ENCODE measurements at regions not wholly inside any gene's neighbourhood (a gene's known extent, or its start where the extent isn't known, plus 50 kb on each side); places are given as distances from the start of the nearest gene placed in this dataset.

DNA sequence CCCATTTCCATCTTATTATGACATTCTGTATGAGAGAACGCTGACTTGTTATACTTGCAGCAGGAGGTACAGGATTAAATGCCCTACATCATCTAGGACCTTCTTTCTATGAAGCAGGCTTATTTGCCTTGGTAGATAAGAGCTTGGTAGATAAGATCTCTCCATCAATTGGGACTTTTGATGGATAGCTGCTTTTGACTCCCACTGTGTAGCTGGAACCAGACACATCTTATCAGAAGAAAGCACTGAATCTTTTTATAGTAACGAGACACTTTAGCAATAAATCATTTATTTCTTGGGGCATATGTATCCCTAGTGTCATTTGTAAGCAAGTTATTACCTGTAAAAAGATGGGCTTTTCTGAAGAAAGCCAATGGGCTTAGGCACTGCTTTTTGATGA, 613.9 kb downstream of the TECRL start:
- no peak for FAIRE-seq

DNA sequence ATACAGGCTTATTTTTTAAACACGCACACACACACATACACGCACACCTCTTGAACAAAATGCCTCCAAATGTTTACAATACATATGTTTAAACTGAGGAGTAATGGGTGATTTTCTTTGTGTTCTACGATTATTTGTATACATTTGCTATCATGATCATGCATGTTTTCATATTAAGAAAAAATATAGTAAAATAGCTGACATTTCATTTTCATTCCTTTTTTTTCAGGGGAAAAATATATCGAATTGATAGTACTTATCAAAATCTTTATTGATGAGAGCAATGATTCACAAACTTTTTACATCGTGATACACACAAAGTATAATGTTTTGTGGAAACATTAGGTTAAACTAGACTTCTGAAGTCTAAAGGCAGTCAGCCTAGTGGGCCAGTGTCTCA, 618.9 kb downstream of the TECRL start:
- no peak for FAIRE-seq

- FAIRE-seq: no peak
Measured at GRCh38 chr4:63788271-63788670, 621.0 kb downstream of the TECRL start.

- FAIRE-seq: no peak
Measured at GRCh38 chr4:63787326-63787725, 621.9 kb downstream of the TECRL start.

DNA sequence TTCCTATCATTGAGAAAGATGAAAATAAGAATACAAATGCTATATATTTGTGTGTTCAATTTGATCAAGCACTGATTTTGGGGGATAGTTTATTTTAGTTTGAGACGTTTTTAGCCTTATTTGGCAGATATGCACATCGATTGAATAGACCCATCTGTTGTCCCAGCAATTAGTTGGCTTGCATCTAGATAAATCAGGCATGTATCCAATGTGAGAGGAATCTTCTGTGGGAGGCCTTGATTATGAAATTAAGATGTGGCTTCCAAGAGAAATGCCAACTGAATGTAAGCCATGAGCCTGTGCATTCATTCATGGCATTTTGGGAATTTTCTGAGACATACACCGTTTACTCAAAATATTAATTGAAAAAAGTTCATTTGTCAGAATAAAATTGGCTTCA, 623.1 kb downstream of the TECRL start:
- FAIRE-seq: no peak

DNA sequence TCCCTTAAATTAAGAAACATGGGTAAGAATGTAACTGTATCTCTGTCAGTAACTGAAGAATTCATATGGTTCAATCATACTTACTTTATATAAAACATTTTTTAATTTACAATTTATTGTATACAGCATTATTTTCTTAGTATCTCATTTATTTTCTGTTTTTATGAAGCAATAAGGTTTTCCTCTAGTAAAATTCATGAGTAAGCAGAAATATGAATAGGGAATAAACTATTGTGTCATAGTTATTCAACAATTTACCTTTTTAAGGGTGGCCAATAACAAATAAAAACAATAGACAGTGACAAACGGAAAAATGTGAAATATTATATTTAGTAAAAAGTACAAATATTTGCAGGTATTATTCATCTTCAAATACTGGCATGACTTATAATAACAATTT, 624.4 kb downstream of the TECRL start:
- FAIRE-seq: no peak

DNA sequence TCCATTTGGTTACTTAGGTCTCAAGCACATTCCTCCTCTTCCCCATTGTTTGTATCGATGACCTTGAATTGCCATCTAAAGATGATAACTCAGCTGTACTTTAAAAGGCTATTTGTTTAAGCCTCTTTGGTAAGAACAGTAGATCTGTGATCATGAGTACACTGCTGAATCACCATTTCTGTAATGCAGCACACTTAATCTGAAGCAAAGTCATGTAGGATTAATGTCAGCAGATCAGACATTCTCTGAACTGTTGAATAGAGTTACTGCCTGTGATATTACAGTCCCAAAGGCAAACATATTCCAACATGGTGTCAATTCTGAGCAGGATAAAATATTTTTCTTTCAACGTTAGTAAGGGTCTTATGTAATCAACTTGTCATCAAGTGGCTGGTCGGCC, 631.6 kb downstream of the TECRL start:
- no peak for FAIRE-seq

DNA sequence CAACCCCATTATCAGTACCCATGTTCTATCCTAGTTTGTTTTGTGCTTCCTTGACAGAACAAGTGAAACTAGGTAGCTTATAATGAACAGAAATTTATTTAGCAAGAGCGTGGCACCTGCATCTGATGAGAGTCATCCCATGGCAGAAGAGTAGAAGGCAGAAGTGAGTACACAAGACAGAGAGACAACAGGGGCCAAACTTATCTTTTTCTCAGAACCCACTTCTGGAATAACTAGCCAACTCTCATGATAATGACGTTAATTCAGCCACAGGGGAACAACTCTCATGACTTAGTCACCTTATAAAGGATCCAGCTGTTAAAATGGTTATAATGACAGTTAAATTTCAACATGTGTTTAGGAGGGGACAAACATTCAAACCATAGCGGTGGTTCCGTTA, 644.9 kb downstream of the TECRL start:
- FAIRE-seq: no peak

DNA sequence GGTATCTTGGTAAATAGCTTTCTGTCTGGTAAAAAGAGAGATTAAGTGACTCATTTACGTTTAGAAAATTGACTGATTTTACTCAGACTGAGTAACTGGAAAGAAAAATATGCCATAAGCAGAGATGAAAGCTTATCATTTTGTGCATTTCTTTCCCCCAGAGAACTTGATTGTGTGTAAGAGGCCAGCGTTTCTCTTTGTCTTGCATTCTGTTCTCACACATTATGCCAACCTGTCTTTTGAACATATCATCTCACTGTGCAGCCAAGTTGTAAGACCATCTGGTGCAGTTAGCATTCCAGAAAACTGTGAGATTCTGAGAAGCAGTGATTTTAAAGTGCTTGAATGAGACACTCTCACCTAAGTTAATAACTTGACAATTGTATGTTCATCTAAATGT, 651.3 kb downstream of the TECRL start:
- no peak for FAIRE-seq

- FAIRE-seq: no peak
Measured at GRCh38 chr4:63742882-63743281, 666.4 kb downstream of the TECRL start.

DNA sequence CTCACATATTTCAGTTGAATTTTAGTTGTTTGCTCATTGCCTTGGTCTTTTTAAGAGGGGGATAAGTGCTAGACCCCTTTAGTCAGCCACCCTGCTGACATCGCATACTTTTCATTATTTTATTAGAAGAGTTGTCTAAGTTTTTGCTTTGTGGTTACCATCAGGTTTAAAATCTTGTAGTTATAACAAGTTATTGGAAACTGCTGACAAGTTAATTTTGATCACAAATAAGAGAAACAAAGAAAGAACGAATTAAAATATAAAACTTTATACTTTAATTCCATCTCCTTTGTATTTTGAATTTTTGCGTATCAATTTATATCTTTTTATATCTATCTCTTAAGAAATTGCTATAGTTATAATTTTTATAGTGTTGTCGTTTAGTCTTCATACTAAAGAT, 679.7 kb downstream of the TECRL start:
- peak; percentile 11 for FAIRE-seq

DNA sequence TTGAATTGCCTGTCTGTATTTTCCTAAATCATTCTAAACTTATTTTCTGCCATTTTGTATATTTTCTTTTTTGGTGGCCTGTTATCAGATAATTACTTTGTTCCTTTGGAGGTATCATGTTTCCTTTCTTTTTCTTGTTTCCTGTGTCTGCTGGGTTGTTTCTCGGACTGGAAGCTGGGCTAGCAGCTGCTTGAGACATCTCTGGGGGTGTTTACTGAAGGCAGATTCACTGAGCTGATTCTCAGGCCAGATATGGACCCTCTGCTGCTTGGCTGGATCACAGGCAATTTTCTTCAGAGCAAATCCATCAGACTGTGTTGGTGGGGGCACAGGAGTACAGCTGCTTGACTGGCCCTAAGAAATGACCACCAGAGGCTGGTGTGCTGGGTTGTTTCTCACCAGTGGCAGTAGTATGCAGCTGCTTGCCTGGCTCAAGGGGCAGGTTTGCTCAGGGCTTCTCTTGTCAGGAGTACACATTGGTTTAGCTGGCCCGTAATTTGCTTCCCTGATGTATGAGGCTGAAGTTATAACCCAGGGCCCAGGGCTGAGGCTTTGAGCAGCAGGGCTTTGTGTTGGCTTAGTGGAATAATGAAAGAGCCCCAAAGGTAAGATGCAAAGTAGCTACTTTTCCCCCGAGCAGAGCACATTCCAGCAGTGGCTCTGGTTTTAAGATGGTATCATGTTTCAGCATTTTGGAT, 680.6 kb downstream of the TECRL start:
- no peak for FAIRE-seq

DNA sequence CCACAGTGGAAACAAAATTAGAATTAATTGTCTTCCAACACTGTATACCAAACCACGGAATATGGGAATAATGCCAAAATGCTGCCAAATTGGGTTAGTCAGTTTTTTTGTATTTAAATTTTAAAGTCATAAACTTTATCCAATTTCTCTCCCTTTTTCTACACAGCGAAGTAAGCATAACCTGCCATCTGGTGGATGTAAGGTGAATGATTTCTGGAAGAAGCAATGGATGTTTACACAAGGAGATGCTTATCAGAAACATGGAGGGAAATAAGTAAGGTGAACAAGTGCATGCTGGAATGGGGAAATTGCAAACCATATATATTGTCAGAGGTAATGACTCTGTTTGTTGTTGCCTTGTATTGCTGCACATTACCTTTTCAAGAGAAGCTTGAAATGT, 691.9 kb downstream of the TECRL start:
- no peak for FAIRE-seq

GRCh38 chr4:63708661-63709060, 700.6 kb downstream of the TECRL start:
- FAIRE-seq: no peak

DNA sequence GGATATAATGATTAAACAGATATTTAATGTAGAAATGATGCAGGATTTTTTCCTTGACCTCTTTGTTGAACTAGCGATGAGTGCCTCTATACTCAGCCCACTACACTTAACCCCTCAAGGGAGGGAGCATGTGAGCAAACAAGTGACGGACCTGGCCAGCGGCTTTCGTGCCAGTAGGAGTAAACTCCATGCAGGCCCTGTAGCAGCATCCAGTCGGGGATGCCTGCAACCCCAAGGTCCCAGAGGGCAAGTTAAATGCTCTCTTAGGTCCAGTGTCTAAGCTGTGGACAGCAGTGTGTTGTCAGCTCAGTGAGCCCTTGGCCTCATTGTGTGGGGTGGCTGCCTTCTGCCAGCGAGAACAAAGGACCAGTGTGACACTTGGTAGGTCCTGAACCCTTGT, 708.7 kb downstream of the TECRL start:
- no peak for FAIRE-seq

DNA sequence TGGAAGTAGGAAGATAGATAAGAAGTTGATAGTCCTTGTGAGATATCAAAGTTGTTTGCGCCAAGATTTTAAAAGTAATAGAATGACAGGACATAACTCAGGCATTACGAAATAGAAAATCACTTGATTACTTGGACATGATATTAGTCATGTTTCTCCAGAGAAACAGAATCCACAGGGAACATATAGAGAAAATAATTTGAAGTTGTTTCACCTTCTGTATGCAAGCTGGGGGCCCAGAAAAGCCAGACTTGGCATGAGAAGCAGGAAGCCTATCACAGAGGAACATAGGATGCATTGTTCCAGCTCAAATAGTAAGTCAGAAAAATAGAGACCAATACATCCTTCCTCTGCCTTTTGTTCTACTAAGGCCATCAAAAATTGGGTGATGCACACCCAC, 715.9 kb downstream of the TECRL start:
- no peak for FAIRE-seq

DNA sequence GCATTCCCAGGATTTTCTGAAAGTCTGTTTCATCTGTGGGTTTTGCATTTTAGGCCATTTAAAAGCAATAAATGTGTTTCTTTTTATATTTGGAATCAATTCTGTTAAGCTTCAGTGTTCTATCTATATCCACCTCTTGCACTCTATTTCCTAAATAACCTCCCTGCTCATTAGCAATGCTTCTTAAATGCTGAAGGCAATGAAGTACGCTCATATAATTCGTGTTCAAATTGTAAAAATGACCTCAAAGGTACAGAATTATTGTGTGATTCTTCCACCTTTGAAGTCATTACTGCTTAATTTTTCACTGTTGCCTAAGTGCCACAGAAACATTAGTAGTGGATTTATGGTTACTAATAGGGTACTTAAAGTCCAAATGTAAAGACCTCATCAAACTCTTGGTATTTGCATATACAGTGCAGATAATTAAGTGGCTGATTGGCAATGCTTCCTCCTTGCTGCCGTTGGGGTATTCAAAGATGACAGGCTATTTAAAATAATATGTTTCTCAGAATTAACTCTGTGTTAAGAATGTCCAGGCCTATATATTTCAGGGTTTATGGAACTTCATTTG, 730.8 kb downstream of the TECRL start:
- no peak for FAIRE-seq

DNA sequence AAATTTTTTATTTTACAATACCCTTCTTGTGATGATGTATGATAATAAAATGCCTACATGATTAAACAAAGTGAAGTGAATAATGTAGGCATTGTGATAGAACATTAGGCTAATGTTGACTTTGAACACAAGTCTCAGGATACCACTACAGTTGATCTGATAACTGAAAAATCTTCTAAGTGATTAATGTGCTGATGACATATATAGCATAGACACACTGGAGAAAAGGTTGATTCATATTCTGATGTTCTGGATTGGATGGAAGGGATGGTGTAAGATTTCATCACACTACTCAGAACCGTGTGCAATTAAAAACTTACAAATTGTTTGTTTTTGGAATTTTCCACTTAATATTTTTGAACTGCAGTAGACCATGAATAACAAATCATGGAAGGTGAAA, 738.5 kb downstream of the TECRL start:
- no peak for FAIRE-seq

GRCh38 chr4:63663870-63664269, 745.4 kb downstream of the TECRL start:
- FAIRE-seq: no peak

GRCh38 chr4:63644396-63644795, 764.9 kb downstream of the TECRL start:
- FAIRE-seq: no peak

- FAIRE-seq: no peak
Measured at GRCh38 chr4:63637270-63637669, 772.0 kb downstream of the TECRL start.

- FAIRE-seq: no peak
Measured at GRCh38 chr4:63632858-63633257, 776.4 kb downstream of the TECRL start.

- FAIRE-seq: no peak
Measured at GRCh38 chr4:63620271-63620670, 789.0 kb downstream of the TECRL start.

DNA sequence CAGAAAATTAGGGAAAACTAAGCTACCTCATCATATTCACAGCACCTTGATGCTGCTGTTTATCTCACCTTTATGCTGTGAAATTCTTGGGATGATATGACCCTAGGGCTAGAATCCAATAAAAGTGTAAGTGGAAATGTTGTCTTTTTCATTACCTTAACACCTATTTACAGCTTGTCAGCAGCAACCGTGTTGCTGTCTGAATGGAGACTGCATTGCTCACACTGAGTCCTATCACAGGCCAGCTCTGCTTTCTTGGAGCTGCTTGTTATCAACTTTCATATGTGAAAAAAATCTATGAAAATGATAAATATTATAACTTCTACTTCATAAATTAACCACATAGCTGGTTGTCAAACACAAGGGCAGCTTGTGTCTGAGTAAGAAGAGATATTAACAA, 789.5 kb downstream of the TECRL start:
- FAIRE-seq: no peak
